Left ventricle myocardium inferior (tissue), 1 donor: ENCODE measurements at regions not wholly inside any gene's neighbourhood (a gene's known extent, or its start where the extent isn't known, plus 50 kb on each side); places are given as distances from the start of the nearest gene placed in this dataset.

Source experiments
- DNase-seq: peaks from one replicate; pipeline ENCODE4 v3.0.0-alpha.2; 2020
- H3K27ac ChIP-seq: fragments of 200-600 bp; replicated peaks from 2 replicates; pipeline ENCODE4 v1.8.0; 2021
- H3K27me3 ChIP-seq: fragments of 200-600 bp; 2 replicates; pipeline ENCODE4 v1.8.0; 2021; ENCODE audit warnings: low read depth
- H3K36me3 ChIP-seq: fragments of 200-600 bp; 2 replicates; pipeline ENCODE4 v1.8.0; 2021
- H3K4me1 ChIP-seq: fragments of 200-600 bp; 2 replicates; pipeline ENCODE4 v1.8.0; 2021
- H3K4me3 ChIP-seq: fragments of 200-600 bp; 2 replicates; pipeline ENCODE4 v1.8.0; 2021; ENCODE audit warnings: mild to moderate bottlenecking, moderate library complexity
- H3K9me3 ChIP-seq: fragments of 200-600 bp; replicated peaks from 2 replicates; pipeline ENCODE4 v1.8.0; 2021
- intact Hi-C: fragments of 100-400 bp; cut with micrococcal nuclease; formaldehyde crosslinking; loops from one replicate; pipeline ENCODE4 v1.11.0; 2022
- TF ChIP-seq, protein P1 (sequence below): fragments of 200-600 bp; IDR thresholded peaks from 2 replicates; pipeline ENCODE4 v1.8.0; 2021; ENCODE audit warnings: antibody characterized with exemption, mild to moderate bottlenecking, borderline replicate concordance
- donor health status: DM: no; HTN: yes; CAD: no; lungs with severe emphysema.

GRCh38 chr14:26332966-26333365 lies 264.9 kb downstream of the NOVA1 start:
- TF ChIP-seq, protein P1, sequence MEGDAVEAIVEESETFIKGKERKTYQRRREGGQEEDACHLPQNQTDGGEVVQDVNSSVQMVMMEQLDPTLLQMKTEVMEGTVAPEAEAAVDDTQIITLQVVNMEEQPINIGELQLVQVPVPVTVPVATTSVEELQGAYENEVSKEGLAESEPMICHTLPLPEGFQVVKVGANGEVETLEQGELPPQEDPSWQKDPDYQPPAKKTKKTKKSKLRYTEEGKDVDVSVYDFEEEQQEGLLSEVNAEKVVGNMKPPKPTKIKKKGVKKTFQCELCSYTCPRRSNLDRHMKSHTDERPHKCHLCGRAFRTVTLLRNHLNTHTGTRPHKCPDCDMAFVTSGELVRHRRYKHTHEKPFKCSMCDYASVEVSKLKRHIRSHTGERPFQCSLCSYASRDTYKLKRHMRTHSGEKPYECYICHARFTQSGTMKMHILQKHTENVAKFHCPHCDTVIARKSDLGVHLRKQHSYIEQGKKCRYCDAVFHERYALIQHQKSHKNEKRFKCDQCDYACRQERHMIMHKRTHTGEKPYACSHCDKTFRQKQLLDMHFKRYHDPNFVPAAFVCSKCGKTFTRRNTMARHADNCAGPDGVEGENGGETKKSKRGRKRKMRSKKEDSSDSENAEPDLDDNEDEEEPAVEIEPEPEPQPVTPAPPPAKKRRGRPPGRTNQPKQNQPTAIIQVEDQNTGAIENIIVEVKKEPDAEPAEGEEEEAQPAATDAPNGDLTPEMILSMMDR: no peak
- intact Hi-C loops: no loop called here
- no peak for DNase-seq
- Histone ChIP-seq H3K4me1 (no peaks in the 10 kb centered on the region), H3K27me3 (no peaks in the 10 kb centered on the region), H3K9me3 (no peaks in the 10 kb centered on the region), H3K36me3 (no peaks in the 10 kb centered on the region), H3K4me3 (no peak overlapping the region), H3K27ac (no peak overlapping the region)

DNA sequence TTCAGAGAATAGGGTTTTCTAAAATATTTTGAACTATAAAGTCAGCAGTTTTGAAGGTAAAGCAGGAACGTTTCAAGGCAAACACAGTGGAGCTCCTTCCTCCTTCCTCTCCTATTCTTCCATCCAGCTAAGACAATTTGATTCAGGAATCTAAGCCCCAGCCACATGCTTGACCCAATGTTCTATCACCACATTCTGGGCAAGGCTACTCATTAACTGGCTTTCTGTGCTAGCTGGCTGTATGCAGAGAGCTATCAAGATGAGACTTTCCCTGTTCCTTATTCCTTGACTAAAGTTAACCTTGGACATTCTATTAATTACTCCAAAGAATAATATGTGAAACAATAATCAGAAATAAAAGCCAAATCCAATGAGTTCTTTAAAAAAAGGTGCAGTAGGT lies 266.9 kb downstream of the NOVA1 start:
- DNase-seq: no peak
- H3K4me3 ChIP-seq: no peak overlapping the region
- H3K27ac ChIP-seq: no peak overlapping the region
- H3K4me1 ChIP-seq: no peaks in the 10 kb centered on the region
- no peaks in the 10 kb centered on the region for H3K27me3 ChIP-seq
- TF ChIP-seq, protein P1: no peak
- no peaks in the 10 kb centered on the region for H3K36me3 ChIP-seq
- H3K9me3 ChIP-seq: no peaks in the 10 kb centered on the region
- intact Hi-C loops: no loop called here

- Histone ChIP-seq H3K27ac (no peak overlapping the region), H3K27me3 (no peaks in the 10 kb centered on the region), H3K36me3 (no peaks in the 10 kb centered on the region), H3K4me3 (no peak overlapping the region), H3K4me1 (no peaks in the 10 kb centered on the region), H3K9me3 (no peaks in the 10 kb centered on the region)
- TF ChIP-seq, protein P1: no peak
- DNase-seq: no peak
- intact Hi-C loops: no loop called here
These were observed 269.0 kb downstream of the NOVA1 start for GRCh38 chr14:26328791-26329190.

- H3K4me3 ChIP-seq: no peak overlapping the region
- TF ChIP-seq, protein P1: no peak
- no peak overlapping the region for H3K27ac ChIP-seq
- no peaks in the 10 kb centered on the region for H3K36me3 ChIP-seq
- intact Hi-C loops: no loop called here
- no peaks in the 10 kb centered on the region for H3K4me1 ChIP-seq
- no peak for DNase-seq
- H3K27me3 ChIP-seq: no peaks in the 10 kb centered on the region
- no peaks in the 10 kb centered on the region for H3K9me3 ChIP-seq
These were observed 274.0 kb downstream of the NOVA1 start for GRCh38 chr14:26323869-26324268.

- Histone ChIP-seq H3K27ac (no peak overlapping the region), H3K4me1 (no peaks in the 10 kb centered on the region), H3K4me3 (no peak overlapping the region), H3K36me3 (no peaks in the 10 kb centered on the region), H3K27me3 (no peaks in the 10 kb centered on the region), H3K9me3 (peaks cover 10% of the 10 kb centered on the region)
- no peak for DNase-seq
- intact Hi-C loops: no loop called here
- TF ChIP-seq, protein P1: no peak
These were observed 276.9 kb downstream of the NOVA1 start for GRCh38 chr14:26320886-26321285.
